DOHH2 (cell line): ENCODE measurements at regions not wholly inside any gene's neighbourhood (a gene's known extent, or its start where the extent isn't known, plus 50 kb on each side); places are given as distances from the start of the nearest gene placed in this dataset.

Experiments used
- CTCF ChIP-seq: fragments of 200-600 bp; sonication (generic); IDR thresholded peaks from one replicate; pipeline ENCODE4 v1.5.1; 2014; ENCODE audit warnings: antibody characterized with exemption, mild to moderate bottlenecking, low read depth, low read length; ENCODE audit not compliant: poor library complexity, severe bottlenecking
- EZH2phosphoT487 ChIP-seq: fragments of 200-600 bp; sonication (generic); IDR thresholded peaks from 2 replicates; pipeline ENCODE4 v1.6.1; 2017; ENCODE audit warnings: borderline replicate concordance, mild to moderate bottlenecking, antibody characterized with exemption, low read length, moderate library complexity, mixed read lengths

DNA sequence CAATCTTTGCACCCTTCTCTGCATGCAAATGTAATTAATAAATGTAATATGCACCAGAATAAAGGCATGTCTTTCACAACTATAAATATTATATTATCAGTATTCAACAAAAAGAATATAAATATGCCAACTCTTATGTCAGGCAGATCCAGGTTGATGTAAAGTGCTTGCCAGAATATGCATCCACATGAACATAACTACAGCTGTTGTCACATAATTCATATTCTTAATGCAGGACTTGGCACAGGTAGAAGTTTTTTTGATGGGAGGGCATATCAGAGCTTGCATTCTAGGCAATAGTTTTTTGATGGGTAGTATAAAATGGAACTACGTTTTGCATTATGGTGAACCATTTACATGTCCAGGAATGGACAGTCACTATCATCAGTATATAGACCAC lies 544.3 kb downstream of the ZNF804A start:
- TF ChIP-seq CTCF (no peak), EZH2phosphoT487 (no peak)
